ENCODE measurements at regions not wholly inside any gene's neighbourhood (a gene's known extent, or its start where the extent isn't known, plus 50 kb on each side); places are given as distances from the start of the nearest gene placed in this dataset.

DNA sequence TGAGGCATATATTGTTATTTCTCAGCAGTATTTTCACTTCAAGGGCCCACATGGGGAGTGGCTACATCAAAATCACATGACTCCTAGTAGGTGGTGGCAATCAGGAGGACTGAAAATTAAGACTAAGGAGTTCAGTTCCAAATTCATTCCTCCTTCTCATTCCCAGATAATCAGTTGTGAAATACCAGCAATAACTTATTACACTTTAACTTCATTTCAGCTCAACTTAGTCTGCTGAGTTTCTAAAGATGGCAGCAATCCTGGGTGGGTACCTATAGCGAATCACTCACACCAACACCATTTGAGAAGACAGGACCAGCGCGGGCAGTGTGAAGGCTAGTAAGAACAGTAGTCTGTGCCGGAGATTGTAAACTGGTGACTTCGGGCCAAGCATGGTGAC is 63.9 kb upstream of the SLC10A2 start:
- TF ChIP-seq, protein P1, sequence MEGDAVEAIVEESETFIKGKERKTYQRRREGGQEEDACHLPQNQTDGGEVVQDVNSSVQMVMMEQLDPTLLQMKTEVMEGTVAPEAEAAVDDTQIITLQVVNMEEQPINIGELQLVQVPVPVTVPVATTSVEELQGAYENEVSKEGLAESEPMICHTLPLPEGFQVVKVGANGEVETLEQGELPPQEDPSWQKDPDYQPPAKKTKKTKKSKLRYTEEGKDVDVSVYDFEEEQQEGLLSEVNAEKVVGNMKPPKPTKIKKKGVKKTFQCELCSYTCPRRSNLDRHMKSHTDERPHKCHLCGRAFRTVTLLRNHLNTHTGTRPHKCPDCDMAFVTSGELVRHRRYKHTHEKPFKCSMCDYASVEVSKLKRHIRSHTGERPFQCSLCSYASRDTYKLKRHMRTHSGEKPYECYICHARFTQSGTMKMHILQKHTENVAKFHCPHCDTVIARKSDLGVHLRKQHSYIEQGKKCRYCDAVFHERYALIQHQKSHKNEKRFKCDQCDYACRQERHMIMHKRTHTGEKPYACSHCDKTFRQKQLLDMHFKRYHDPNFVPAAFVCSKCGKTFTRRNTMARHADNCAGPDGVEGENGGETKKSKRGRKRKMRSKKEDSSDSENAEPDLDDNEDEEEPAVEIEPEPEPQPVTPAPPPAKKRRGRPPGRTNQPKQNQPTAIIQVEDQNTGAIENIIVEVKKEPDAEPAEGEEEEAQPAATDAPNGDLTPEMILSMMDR (conservative IDR thresholded peaks at IDR 0.05; ENCODE audit: low read length) = no peak
- no peak for TF ChIP-seq EZH2phosphoT487 (IDR thresholded peaks at IDR 0.05; ENCODE audit: borderline replicate concordance, low read depth, low read length)

All from OCI-LY7 (cell line).